ENCODE measurements at regions not wholly inside any gene's neighbourhood (a gene's known extent, or its start where the extent isn't known, plus 50 kb on each side); places are given as distances from the start of the nearest gene placed in this dataset.
"Not testable (repeated sequence)": the region's sequence is repeated elsewhere in the genome, so short reads cannot be mapped to it uniquely, and the experiment has no call there.

DNA sequence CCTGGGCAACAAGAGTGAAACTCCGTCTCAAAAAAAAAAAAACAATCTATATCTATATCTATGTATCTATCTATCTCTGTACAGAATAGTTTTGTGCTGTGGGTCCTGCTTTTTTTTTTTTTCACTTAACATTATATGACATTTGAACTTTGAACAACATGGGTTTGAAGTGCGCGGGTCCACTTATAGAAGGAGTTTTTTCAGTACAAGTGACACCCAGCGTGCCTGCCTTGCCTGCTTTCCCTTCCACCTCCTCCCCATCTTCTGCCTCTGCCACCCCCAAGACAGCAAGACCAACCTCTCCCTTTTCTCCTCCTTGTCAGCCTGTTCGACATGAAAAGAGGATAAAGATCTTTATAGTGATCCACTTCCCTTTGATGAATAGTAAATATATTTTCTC is 102.2 kb upstream of the KCNG1 start:
- Histone ChIP-seq H3K9me3 (ENCODE audit: control insufficient read depth, insufficient read depth, low read length) (no peaks in the 10 kb centered on the region), H3K36me3 (ENCODE audit: control insufficient read depth, insufficient read depth, low read length) (no peaks in the 10 kb centered on the region), H3K79me1 (ENCODE audit: low read depth in 1 of 2, low read length in 2 of 2) (0 out of 4 replicates have a peak, but pooled peaks cover 0 to 5% of the 10 kb centered on the region in 2 experiments), H2AFZ (replicated peaks; ENCODE audit: low read length, poor library complexity) (no peak overlapping the region), H3K9me1 (ENCODE audit: insufficient read depth, low read length) (peaks cover 30% of the 10 kb centered on the region), H2AK9ac (replicated peaks; ENCODE audit: low read depth, low read length, poor library complexity) (no peak overlapping the region), H3K14ac (replicated peaks; ENCODE audit: low read depth, low read length) (no peak overlapping the region), H2BK20ac (ENCODE audit: low read depth, low read length) (no peak overlapping the region), H3K27ac (ENCODE audit: insufficient read depth, low read length) (no peak overlapping the region), H3K4me2 (ENCODE audit: low read depth, low read length) (no peak overlapping the region), H3K18ac (ENCODE audit: low read depth, low read length) (no peak overlapping the region), H3K9ac (ENCODE audit: low read depth, low read length) (no peak overlapping the region), H3K56ac (ENCODE audit: extremely low read depth, insufficient read depth, low read length) (no peak overlapping the region), H4K5ac (ENCODE audit: low read depth, low read length) (no peak overlapping the region), H4K8ac (ENCODE audit: low read depth in 2 of 2, low read length in 2 of 2) (no peak overlapping the region), H2BK5ac (ENCODE audit: low read depth, low read length, poor library complexity, severe bottlenecking) (no peak overlapping the region), H3K27me3 (ENCODE audit: control insufficient read depth, insufficient read depth, low read length) (no peaks in the 10 kb centered on the region), H4K91ac (ENCODE audit: insufficient read depth, low read depth, low read length) (no peak overlapping the region), H4K20me1 (ENCODE audit: insufficient read depth, low read length) (no peaks in the 10 kb centered on the region), H2AK5ac (ENCODE audit: low read depth, low read length) (0 out of 2 replicates have a peak overlapping the region, but pooled peaks have one; percentile 35), H3K4me3 (ENCODE audit: insufficient read depth, low read depth, low read length) (no peak overlapping the region), H3K4ac (ENCODE audit: low read depth, low read length) (no peak overlapping the region), H3K4me1 (ENCODE audit: control insufficient read depth, insufficient read depth, low read length) (peaks cover 23% of the 10 kb centered on the region), H2BK120ac (ENCODE audit: low read depth, low read length) (0 out of 2 replicates have a peak overlapping the region, but pooled peaks have one; percentile 39), H3K23ac (ENCODE audit: low read depth, low read length) (no peak overlapping the region), H2BK15ac (ENCODE audit: low read depth, low read length) (no peak overlapping the region)
- no CpG with 5 or more reads among the region's 5 CpGs for WGBS, 2 experiments (ENCODE audit: extremely low coverage in 2 of 2, insufficient read length in 1 of 2)
- ChIA-PET CTCF (no interaction called here), POLR2A (ENCODE audit: unreplicated experiment) (no interaction called here)
- ATAC-seq (ENCODE audit: low read depth), result no peak
- no peak for TF ChIP-seq RAD21 (IDR thresholded peaks at IDR 0.05; ENCODE audit: low read length)
- no peak for TF ChIP-seq BHLHE40 (IDR thresholded peaks at IDR 0.05; ENCODE audit: low read depth, low read length)
- TF ChIP-seq MAFK (IDR thresholded peaks at IDR 0.05; ENCODE audit: low read depth, low read length), result no peak
- no peak for TF ChIP-seq CHD1 (IDR thresholded peaks at IDR 0.05; ENCODE audit: low read depth, low read length)
- TF ChIP-seq CEBPB (IDR thresholded peaks at IDR 0.05; ENCODE audit: low read depth, low read length), result no peak
- TF ChIP-seq RCOR1 (IDR thresholded peaks at IDR 0.05; ENCODE audit: insufficient replicate concordance, low read length), result no peak
- no peak for DNase-seq
- intact Hi-C loops (cut with micrococcal nuclease), result no loop called here
- BruUV-seq (replicated peaks), result no TSS peak
- dilution Hi-C loops (cut with HindIII; ENCODE audit: low sequenced_read_pairs, unreplicated experiment), result no loop called here
- in situ Hi-C loops (cut with MboI; ENCODE audit: low sequenced_read_pairs), result no loop called here

DNA sequence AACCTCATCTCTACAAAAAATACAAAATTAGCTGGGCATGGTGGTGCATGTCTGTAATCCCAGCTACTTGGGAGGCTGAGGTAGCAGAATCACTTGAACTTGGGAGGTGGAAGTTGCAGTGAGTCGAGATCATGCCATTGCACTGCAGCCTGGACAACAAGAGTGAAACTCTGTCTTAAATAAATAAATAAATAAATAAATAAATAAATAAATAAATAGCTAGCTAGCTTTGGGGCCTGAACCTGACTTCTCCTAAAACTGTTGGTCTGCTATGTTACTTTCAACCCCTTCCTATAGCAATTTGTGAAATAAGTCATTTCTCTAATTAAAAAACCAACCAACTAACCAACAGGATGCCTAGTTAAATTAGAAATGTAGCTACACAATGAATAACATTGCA is 101.0 kb upstream of the KCNG1 start:
- H2BK20ac ChIP-seq (ENCODE audit: low read depth, low read length); H3K36me3 ChIP-seq (ENCODE audit: control insufficient read depth, insufficient read depth, low read length); H3K18ac ChIP-seq (ENCODE audit: low read depth, low read length); H3K4me3 ChIP-seq (ENCODE audit: insufficient read depth, low read depth, low read length); DNase-seq; H2AK5ac ChIP-seq (ENCODE audit: low read depth, low read length); BruUV-seq (replicated peaks); H4K91ac ChIP-seq (ENCODE audit: insufficient read depth, low read depth, low read length); H2BK15ac ChIP-seq (ENCODE audit: low read depth, low read length); H3K27ac ChIP-seq (ENCODE audit: insufficient read depth, low read length); H2AK9ac ChIP-seq (replicated peaks; ENCODE audit: low read depth, low read length, poor library complexity); H2BK120ac ChIP-seq (ENCODE audit: low read depth, low read length); POLR2A ChIA-PET (ENCODE audit: unreplicated experiment); dilution Hi-C loops (cut with HindIII; ENCODE audit: low sequenced_read_pairs, unreplicated experiment); H3K56ac ChIP-seq (ENCODE audit: extremely low read depth, insufficient read depth, low read length); H3K4me2 ChIP-seq (ENCODE audit: low read depth, low read length); in situ Hi-C loops (cut with MboI; ENCODE audit: low sequenced_read_pairs); ATAC-seq (ENCODE audit: low read depth); H3K14ac ChIP-seq (replicated peaks; ENCODE audit: low read depth, low read length); H3K23ac ChIP-seq (ENCODE audit: low read depth, low read length); CTCF ChIA-PET; H3K4ac ChIP-seq (ENCODE audit: low read depth, low read length); H4K20me1 ChIP-seq (ENCODE audit: insufficient read depth, low read length); H4K8ac ChIP-seq (ENCODE audit: low read depth in 2 of 2, low read length in 2 of 2); H3K9ac ChIP-seq (ENCODE audit: low read depth, low read length); H2AFZ ChIP-seq (replicated peaks; ENCODE audit: low read length, poor library complexity); H2BK5ac ChIP-seq (ENCODE audit: low read depth, low read length, poor library complexity, severe bottlenecking); H3K9me3 ChIP-seq (ENCODE audit: control insufficient read depth, insufficient read depth, low read length); H3K27me3 ChIP-seq (ENCODE audit: control insufficient read depth, insufficient read depth, low read length); intact Hi-C loops (cut with micrococcal nuclease); H4K5ac ChIP-seq (ENCODE audit: low read depth, low read length); H3K79me1 ChIP-seq (ENCODE audit: low read depth in 1 of 2, low read length in 2 of 2): not testable (repeated sequence)
- no CpG with 5 or more reads among the region's 1 CpG for WGBS, 2 experiments (ENCODE audit: extremely low coverage in 2 of 2, insufficient read length in 1 of 2)
- H3K9me1 ChIP-seq (ENCODE audit: insufficient read depth, low read length), result peaks cover 30% of the 10 kb centered on the region
- H3K4me1 ChIP-seq (ENCODE audit: control insufficient read depth, insufficient read depth, low read length), result peaks cover 20% of the 10 kb centered on the region

All from IMR-90 (cell line).